H1 (cell line): ENCODE measurements at regions not wholly inside any gene's neighbourhood (a gene's known extent, or its start where the extent isn't known, plus 50 kb on each side); places are given as distances from the start of the nearest gene placed in this dataset.

Experiments used
- CTCF ChIA-PET: fragments of 300-600 bp; sonication (Branson Sonifier 250); formaldehyde crosslinking; loops from one replicate; lab custom pipeline; 2021; ENCODE audit not compliant: partially characterized antibody; lab: Charles Lee
- POLR2A ChIA-PET: fragments of 300-600 bp; sonication (Branson Sonifier 250); formaldehyde crosslinking; loops from one replicate; lab custom pipeline; 2021; ENCODE audit warnings: inconsistent platforms; ENCODE audit not compliant: partially characterized antibody; lab: Charles Lee
- DNase-seq, 2 experiments: peaks; one replicate each; pipeline versions ENCODE4 v3.0.0 to v3.0.0-alpha.2; 2010 to 2022; ENCODE audit warnings: low spot score in 2 of 2, low read depth in 1 of 2, mixed read lengths in 1 of 2
- FAIRE-seq: peaks from 2 replicates; lab custom pipeline; 2011; peaks lifted over from hg19 to GRCh38; lab: Jason Lieb, UNC
- H2AFZ ChIP-seq: 2 replicates; pipeline ENCODE4 v1.8.1; 2012; ENCODE audit warnings: low read length, inconsistent platforms
- H2AK5ac ChIP-seq: 2 replicates; pipeline ENCODE4 v1.6.1; 2013; ENCODE audit warnings: low read depth, low read length
- H2BK120ac ChIP-seq: replicated peaks from 2 replicates; pipeline ENCODE3; 2013; ENCODE audit warnings: low read depth, low read length, inconsistent platforms
- H2BK12ac ChIP-seq: 2 replicates; pipeline ENCODE4 v1.6.1; 2013; ENCODE audit warnings: low read depth, low read length
- H2BK15ac ChIP-seq: 2 replicates; pipeline ENCODE4 v1.6.1; 2013; ENCODE audit warnings: low read length
- H2BK20ac ChIP-seq: 2 replicates; pipeline ENCODE4 v1.6.1; 2013; ENCODE audit warnings: low read length
- H2BK5ac ChIP-seq: 2 replicates; pipeline ENCODE4 v1.6.1; 2013; ENCODE audit warnings: low read depth, low read length
- H3K14ac ChIP-seq: 2 replicates; pipeline ENCODE4 v1.6.1; 2013; ENCODE audit warnings: inconsistent platforms; ENCODE audit not compliant: insufficient read length
- H3K18ac ChIP-seq: 2 replicates; pipeline ENCODE4 v1.6.1; 2013; ENCODE audit warnings: low read length; ENCODE audit errors: extremely low read depth
- H3K23ac ChIP-seq: 2 replicates; pipeline ENCODE4 v1.6.1; 2013; ENCODE audit warnings: inconsistent platforms; ENCODE audit not compliant: insufficient read length
- H3K23me2 ChIP-seq: 2 replicates; pipeline ENCODE4 v1.6.1; 2013; ENCODE audit warnings: low read depth, low read length
- H3K27ac ChIP-seq: 2 replicates; pipeline ENCODE4 v1.6.1; 2011; ENCODE audit warnings: low read depth, low read length, inconsistent platforms
- H3K27me3 ChIP-seq, 4 experiments: replicated peaks in 1 of 4; 1 replicate in 1 of 4; 2 replicates in 3 of 4; pipeline versions ENCODE4 v1.6.1 to v1.8.1; 2011 to 2013; ENCODE audit warnings: low read length in 3 of 4, mild to moderate bottlenecking in 3 of 4, inconsistent platforms in 2 of 4, mixed read lengths in 2 of 4, moderate library complexity in 1 of 4; ENCODE audit not compliant: control insufficient read depth in 3 of 4, insufficient read depth in 3 of 4; ENCODE audit errors: extremely low read depth in 1 of 4
- H3K36me3 ChIP-seq, 4 experiments: 2 replicates each; pipeline versions ENCODE4 v1.6.1 to v1.8.1; 2011 to 2013; ENCODE audit warnings: mild to moderate bottlenecking in 4 of 4, low read length in 3 of 4, moderate library complexity in 2 of 4, control low read depth in 1 of 4, inconsistent platforms in 1 of 4; ENCODE audit not compliant: insufficient read depth in 4 of 4, control insufficient read depth in 2 of 4
- H3K4ac ChIP-seq: replicated peaks from 2 replicates; pipeline ENCODE3; 2013; ENCODE audit warnings: low read length, low read depth, mixed read lengths, inconsistent platforms; ENCODE audit not compliant: insufficient read length
- H3K4me1 ChIP-seq, 4 experiments: replicated peaks in 1 of 4; 1 replicate in 1 of 4; 2 replicates in 3 of 4; pipeline versions ENCODE4 v1.6.1 to v1.8.1; 2011 to 2013; ENCODE audit warnings: low read length in 3 of 4, inconsistent platforms in 2 of 4, mixed read lengths in 1 of 4; ENCODE audit not compliant: insufficient read depth in 4 of 4, control insufficient read depth in 3 of 4
- H3K4me2 ChIP-seq, 2 experiments: 2 replicates each; pipeline versions ENCODE4 v1.6.1 to v1.8.1; 2011 to 2013; ENCODE audit warnings: low read depth in 2 of 2, low read length in 2 of 2, control low read depth in 1 of 2, inconsistent platforms in 1 of 2, mild to moderate bottlenecking in 1 of 2; ENCODE audit not compliant: insufficient read depth in 1 of 2
- H3K4me3 ChIP-seq, 4 experiments: fragments of 200-600, 300-600 bp in 1 of 4; sonication (generic), shearing (Covaris generic), sonication (Bioruptor Twin) in 1 of 4; 2 replicates each; pipeline versions ENCODE4 v1.5.1 to v1.8.1; 2011 to 2016; ENCODE audit warnings: low read length in 4 of 4, low read depth in 3 of 4, control low read depth in 2 of 4, inconsistent platforms in 2 of 4, mild to moderate bottlenecking in 2 of 4, mixed read lengths in 1 of 4, moderate library complexity in 1 of 4; ENCODE audit not compliant: insufficient read depth in 2 of 4; ENCODE audit errors: extremely low read depth in 1 of 4
- H3K56ac ChIP-seq: replicated peaks from 2 replicates; pipeline ENCODE3; 2013; ENCODE audit warnings: low read depth, mild to moderate bottlenecking, mixed read lengths, low read length, inconsistent platforms; ENCODE audit not compliant: insufficient read length
- H3K79me1 ChIP-seq: 2 replicates; pipeline ENCODE4 v1.6.1; 2013; ENCODE audit warnings: low read depth, low read length, control low read depth
- H3K79me2 ChIP-seq, 2 experiments: 2 replicates each; pipeline versions ENCODE4 v1.6.1 to v1.8.1; 2012 to 2013; ENCODE audit warnings: low read length in 2 of 2, mild to moderate bottlenecking in 2 of 2, inconsistent platforms in 1 of 2; ENCODE audit not compliant: insufficient read depth in 2 of 2, control insufficient read depth in 1 of 2
- H3K9ac ChIP-seq, 4 experiments: replicated peaks in 1 of 4; 1 replicate in 1 of 4; 2 replicates in 3 of 4; pipeline versions ENCODE4 v1.6.1 to v1.8.1; 2011 to 2013; ENCODE audit warnings: low read depth in 3 of 4, low read length in 3 of 4, control low read depth in 2 of 4, mild to moderate bottlenecking in 2 of 4, moderate library complexity in 2 of 4, inconsistent platforms in 1 of 4; ENCODE audit errors: extremely low read depth in 1 of 4
- H3K9me3 ChIP-seq, 2 experiments: 2 replicates each; pipeline versions ENCODE4 v1.6.1 to v1.8.1; 2012 to 2013; ENCODE audit warnings: mild to moderate bottlenecking in 2 of 2, moderate library complexity in 2 of 2, control low read depth in 1 of 2, inconsistent platforms in 1 of 2, low read depth in 1 of 2, low read length in 1 of 2, mixed read lengths in 1 of 2; ENCODE audit not compliant: insufficient read depth in 2 of 2
- H4K20me1 ChIP-seq, 2 experiments: replicated peaks in 1 of 2; 2 replicates each; pipeline versions ENCODE3 to v1.8.1; 2011 to 2013; ENCODE audit warnings: inconsistent platforms in 2 of 2, low read length in 2 of 2, mild to moderate bottlenecking in 1 of 2; ENCODE audit not compliant: insufficient read depth in 2 of 2, control insufficient read depth in 1 of 2
- H4K5ac ChIP-seq: 2 replicates; pipeline ENCODE4 v1.6.1; 2013; ENCODE audit warnings: low read length, low read depth, mixed read lengths, inconsistent platforms; ENCODE audit not compliant: insufficient read length
- H4K8ac ChIP-seq: 2 replicates; pipeline ENCODE4 v1.8.0; 2013; ENCODE audit warnings: mild to moderate bottlenecking, moderate library complexity, low read length, inconsistent platforms; ENCODE audit not compliant: insufficient read depth; ENCODE audit errors: extremely low read depth
- H4K91ac ChIP-seq: replicated peaks from 2 replicates; pipeline ENCODE3; 2013; ENCODE audit warnings: low read length, mixed read lengths, inconsistent platforms; ENCODE audit not compliant: insufficient read length
- BACH1 ChIP-seq: IDR thresholded peaks from 2 replicates; pipeline ENCODE4 v1.6.1; 2012; ENCODE audit warnings: low read length, improper control_type of control experiment
- CEBPB ChIP-seq: IDR thresholded peaks from 2 replicates; pipeline ENCODE4 v1.6.1; 2012; ENCODE audit warnings: low read depth, low read length
- CREB1 ChIP-seq: IDR thresholded peaks from 2 replicates; pipeline ENCODE4 v1.6.1; 2012; ENCODE audit warnings: inconsistent platforms
- JUN ChIP-seq: IDR thresholded peaks from 2 replicates; pipeline ENCODE4 v1.6.1; 2011; ENCODE audit warnings: low read depth, mild to moderate bottlenecking, improper control_type of control experiment, low read length
- KDM1A ChIP-seq: fragments of 200-600, 300-600 bp; sonication (generic); IDR thresholded peaks from 2 replicates; pipeline ENCODE4 v1.7.1; 2016; ENCODE audit warnings: mild to moderate bottlenecking, low read length, borderline replicate concordance
- POLR2AphosphoS5 ChIP-seq: IDR thresholded peaks from 2 replicates; pipeline ENCODE4 v1.6.1; 2011; ENCODE audit warnings: low read depth, low read length
- POU5F1 ChIP-seq: IDR thresholded peaks from 2 replicates; pipeline ENCODE4 v1.6.1; 2011; ENCODE audit warnings: low read depth, mild to moderate bottlenecking, low read length, moderate library complexity
- RAD21 ChIP-seq, 2 experiments: IDR thresholded peaks in 1 of 2; conservative IDR thresholded peaks in 1 of 2; 2 replicates each; pipeline ENCODE4 v1.6.1; 2011; ENCODE audit warnings: low read depth in 2 of 2, low read length in 2 of 2, improper control_type of control experiment in 1 of 2, inconsistent platforms in 1 of 2, mild to moderate bottlenecking in 1 of 2, moderate library complexity in 1 of 2
- SIX5 ChIP-seq: IDR thresholded peaks from 2 replicates; pipeline ENCODE4 v1.6.1; 2011; ENCODE audit warnings: mild to moderate bottlenecking, low read depth, low read length
- WGBS, 2 experiments: shearing (Covaris generic) in 1 of 2; methylation state at CpG; one replicate each; pipeline versions ENCODE4 v1.1.6 to v1.1.7; 2013 to 2015; ENCODE audit warnings: low lambda C conversion rate in 2 of 2, mixed read lengths in 2 of 2, inconsistent platforms in 1 of 2, low coverage in 1 of 2, missing lambda C conversion rate in 1 of 2; ENCODE audit not compliant: insufficient replicate concordance in 2 of 2, insufficient coverage in 1 of 2, insufficient read length in 1 of 2; ENCODE audit errors: extremely low coverage in 1 of 2, missing lambda C conversion rate in 1 of 2; 5-methylcytosine and 5-hydroxymethylcytosine counted together
- TF ChIP-seq, protein P1 (sequence below): IDR thresholded peaks from 2 replicates; pipeline ENCODE4 v1.6.1; 2012; ENCODE audit warnings: low read length, inconsistent platforms
- TF ChIP-seq, protein P2 (sequence below): IDR thresholded peaks from 2 replicates; pipeline ENCODE4 v1.6.1; 2012; ENCODE audit warnings: inconsistent platforms

DNA sequence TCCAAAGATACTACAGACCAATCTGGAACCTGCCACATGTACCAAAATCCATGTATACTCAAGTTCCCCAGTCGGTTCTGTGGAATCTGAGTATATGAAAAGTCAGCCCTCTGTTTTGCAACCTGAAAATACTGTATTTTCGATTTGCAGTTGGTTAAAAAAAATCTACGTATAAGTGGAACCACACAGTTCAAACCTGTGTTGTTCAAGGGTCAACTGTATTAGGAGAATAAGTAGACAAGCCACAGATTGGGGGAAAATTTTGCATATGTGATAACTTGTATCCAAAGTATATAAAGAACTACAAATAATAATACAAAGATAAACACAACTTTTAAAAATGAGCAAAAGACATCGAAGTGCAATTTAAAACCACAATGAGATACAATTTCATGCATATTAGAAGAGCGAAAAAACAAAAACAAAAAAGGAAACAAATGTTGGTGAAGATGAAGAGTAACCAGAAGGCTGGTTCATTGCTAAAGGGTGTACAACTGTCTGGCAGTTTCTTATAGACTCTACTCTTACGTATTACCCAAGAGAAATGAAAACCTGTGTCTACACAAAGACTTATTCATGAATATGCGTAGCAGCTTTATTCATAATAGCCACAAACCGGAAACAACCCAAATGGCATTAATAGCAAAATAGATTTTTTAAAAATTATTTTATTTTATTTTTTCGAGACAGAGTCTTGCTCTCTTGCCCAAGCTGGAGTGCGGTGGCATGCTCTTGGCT is 180.8 kb downstream of the BCAS1 start:
- H3K18ac ChIP-seq: no peak overlapping the region
- no peak overlapping the region for H3K23ac ChIP-seq
- no peak overlapping the region; the same call in 1 of the 2 replicates for H2BK5ac ChIP-seq
- H3K27ac ChIP-seq: no peak overlapping the region
- ChIA-PET CTCF (interaction anchor here (1.5 kb wide), 1 partner anchor 141 kb away, joined by 3 read pairs; no protein-coding TSS in a partner anchor), POLR2A (interaction anchor here (1.0 kb wide), 1 partner anchor 10 kb away, joined by 3 read pairs; no protein-coding TSS in a partner anchor)
- H2AK5ac ChIP-seq: no peak overlapping the region
- H4K91ac ChIP-seq: no peak overlapping the region
- H2BK15ac ChIP-seq: no peak overlapping the region
- no peaks in the 10 kb centered on the region for H4K20me1 ChIP-seq
- H3K9me3 ChIP-seq: peaks cover 0 to 2% of the 10 kb centered on the region in 2 experiments; a peak in 1 of 4 replicates
- H3K79me1 ChIP-seq: no peaks in the 10 kb centered on the region
- H3K23me2 ChIP-seq: no peaks in the 10 kb centered on the region
- H4K5ac ChIP-seq: no peak overlapping the region
- no peak overlapping the region for H3K9ac ChIP-seq
- WGBS, 2 experiments: 88% methylated on average over 10 of the region's 10 CpGs; no CpG with 5 or more reads in 1 of the 2 experiments
- H3K4ac ChIP-seq: no peak overlapping the region
- H2BK20ac ChIP-seq: no peak overlapping the region
- H4K8ac ChIP-seq: no peak overlapping the region
- no peak overlapping the region for H3K4me2 ChIP-seq
- no peak overlapping the region for H3K4me3 ChIP-seq
- no peak overlapping the region for H2BK12ac ChIP-seq
- no peaks in the 10 kb centered on the region for H3K36me3 ChIP-seq
- peaks cover 3 to 18% (median 7%) of the 10 kb centered on the region in 4 experiments; a peak in 5 of 7 replicates for H3K4me1 ChIP-seq
- no peak overlapping the region for H3K14ac ChIP-seq
- H3K56ac ChIP-seq: no peak overlapping the region
- no peaks in the 10 kb centered on the region; a peak in 1 of 7 replicates for H3K27me3 ChIP-seq
- DNase-seq (no peak), FAIRE-seq (no peak)
- H2BK120ac ChIP-seq: no peak overlapping the region
- no peaks in the 10 kb centered on the region for H3K79me2 ChIP-seq
- H2AFZ ChIP-seq: no peak overlapping the region
- TF ChIP-seq, protein P1, sequence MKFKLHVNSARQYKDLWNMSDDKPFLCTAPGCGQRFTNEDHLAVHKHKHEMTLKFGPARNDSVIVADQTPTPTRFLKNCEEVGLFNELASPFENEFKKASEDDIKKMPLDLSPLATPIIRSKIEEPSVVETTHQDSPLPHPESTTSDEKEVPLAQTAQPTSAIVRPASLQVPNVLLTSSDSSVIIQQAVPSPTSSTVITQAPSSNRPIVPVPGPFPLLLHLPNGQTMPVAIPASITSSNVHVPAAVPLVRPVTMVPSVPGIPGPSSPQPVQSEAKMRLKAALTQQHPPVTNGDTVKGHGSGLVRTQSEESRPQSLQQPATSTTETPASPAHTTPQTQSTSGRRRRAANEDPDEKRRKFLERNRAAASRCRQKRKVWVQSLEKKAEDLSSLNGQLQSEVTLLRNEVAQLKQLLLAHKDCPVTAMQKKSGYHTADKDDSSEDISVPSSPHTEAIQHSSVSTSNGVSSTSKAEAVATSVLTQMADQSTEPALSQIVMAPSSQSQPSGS: no peak
- TF ChIP-seq BACH1: no peak
- TF ChIP-seq RAD21 (IDR thresholded peaks at IDR 0.05 in 1 of 2, conservative IDR thresholded peaks at IDR 0.05 in 1 of 2; ENCODE audit: low read depth in 2 of 2, low read length in 2 of 2): no peak
- no peak for TF ChIP-seq POU5F1
- no peak for TF ChIP-seq CEBPB
- TF ChIP-seq SIX5: no peak
- TF ChIP-seq CREB1: no peak
- TF ChIP-seq, protein P2, sequence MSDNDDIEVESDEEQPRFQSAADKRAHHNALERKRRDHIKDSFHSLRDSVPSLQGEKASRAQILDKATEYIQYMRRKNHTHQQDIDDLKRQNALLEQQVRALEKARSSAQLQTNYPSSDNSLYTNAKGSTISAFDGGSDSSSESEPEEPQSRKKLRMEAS: no peak
- TF ChIP-seq POLR2AphosphoS5: no peak
- no peak for TF ChIP-seq KDM1A
- TF ChIP-seq JUN: no peak
